B cell (primary cell): ENCODE measurements at regions not wholly inside any gene's neighbourhood (a gene's known extent, or its start where the extent isn't known, plus 50 kb on each side); places are given as distances from the start of the nearest gene placed in this dataset.

Source experiments
- CTCF ChIP-seq: fragments of 200-600 bp; IDR thresholded peaks from one replicate; pipeline ENCODE4 v1.8.0; 2022; ENCODE audit warnings: antibody characterized with exemption, mild to moderate bottlenecking
- EZH2 ChIP-seq: IDR thresholded peaks from 2 replicates; pipeline ENCODE4 v1.6.1; 2012; ENCODE audit warnings: borderline replicate concordance, low read depth, mild to moderate bottlenecking, moderate library complexity, low read length; ENCODE audit not compliant: insufficient read depth, poor library complexity, severe bottlenecking

GRCh38 chr6:138590796-138591709 is 91.8 kb upstream of the NHSL1 start:
- TF ChIP-seq CTCF (peak; percentile 89), EZH2 (no peak)
